Heart left ventricle (tissue), 13 donors: ENCODE measurements at regions not wholly inside any gene's neighbourhood (a gene's known extent, or its start where the extent isn't known, plus 50 kb on each side); places are given as distances from the start of the nearest gene placed in this dataset.

Experiments used
- POLR2A ChIP-seq, 2 donors: fragments of 450-650 bp; IDR thresholded peaks; one replicate each; pipeline ENCODE4 v1.6.1; 2017; ENCODE audit warnings: antibody characterized with exemption in 2 of 2, mild to moderate bottlenecking in 2 of 2, moderate library complexity in 2 of 2
- TF ChIP-seq, protein P1 (sequence below), 12 donors: fragments of 200-600 bp; sonication (generic) in 4 of 12; IDR thresholded peaks; one replicate each; pipeline versions ENCODE4 v1.5.0 to v1.8.0; 2018 to 2022; ENCODE audit warnings: antibody characterized with exemption in 12 of 12, mild to moderate bottlenecking in 5 of 12
- donor health status: ischemic (EF 13 %, LVEDD 7.1; RV severe dilation, severe dysfunction).
- donor health status: DM: no; HTN: yes; CAD: no.
- donor health status: DM: no; HTN: no; CAD: no.
- donor health status: ischemic (EF 25% LVEDD 6.9; RV normal size, moderate dysfunction).
- donor health status: ischemic (EF 25% LVEDD 5.7; RV mildly dilated, moderate dysfunction).
- donor health status: ischemic (EF 35%, LVEDD 5.7; RV mildly dilated, moderate dysfunction).
- donor health status: nonischemic (EF 11% LVEDD 7.7; RV severe dilation, severe dysfunction).
- donor health status: DM: yes; HTN: yes; CAD: no.
- donor health status: PGD.
- donor health status: ischemic (EF 29% LVEDD 5.4; RV normal size, mild dysfunction).
- donor health status: nonischemic (EF 23%, LVEDD 6.1; RV moderate dilation, normal function).

DNA sequence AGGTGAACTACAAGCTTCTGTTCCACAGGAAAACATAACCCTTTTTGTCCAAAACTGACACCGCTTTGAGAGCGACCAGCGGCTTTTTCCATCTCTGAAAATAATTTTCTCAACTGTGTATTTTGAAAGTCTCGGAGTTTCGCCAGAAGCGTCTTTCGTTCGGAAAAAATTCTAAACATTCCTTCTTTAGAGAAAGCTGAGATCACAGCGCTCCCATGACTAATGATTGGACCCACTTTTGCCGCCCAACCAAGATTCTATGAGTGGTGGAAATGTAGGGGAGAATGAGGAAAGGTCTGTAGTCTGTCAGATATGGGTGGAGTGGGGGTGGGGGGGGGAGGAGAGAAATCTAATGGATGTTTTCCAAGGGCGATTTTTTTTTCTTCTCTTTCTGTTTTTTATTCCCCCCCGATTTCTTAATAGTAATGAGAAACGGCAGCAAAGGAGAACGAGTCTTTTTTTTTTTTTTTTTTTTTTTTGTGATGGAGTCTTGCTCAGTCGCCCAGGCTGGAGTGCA, 189.3 kb downstream of the TRIM27 start:
- TF ChIP-seq POLR2A (IDR thresholded peaks at IDR 0.05), result no peak
- TF ChIP-seq, protein P1, sequence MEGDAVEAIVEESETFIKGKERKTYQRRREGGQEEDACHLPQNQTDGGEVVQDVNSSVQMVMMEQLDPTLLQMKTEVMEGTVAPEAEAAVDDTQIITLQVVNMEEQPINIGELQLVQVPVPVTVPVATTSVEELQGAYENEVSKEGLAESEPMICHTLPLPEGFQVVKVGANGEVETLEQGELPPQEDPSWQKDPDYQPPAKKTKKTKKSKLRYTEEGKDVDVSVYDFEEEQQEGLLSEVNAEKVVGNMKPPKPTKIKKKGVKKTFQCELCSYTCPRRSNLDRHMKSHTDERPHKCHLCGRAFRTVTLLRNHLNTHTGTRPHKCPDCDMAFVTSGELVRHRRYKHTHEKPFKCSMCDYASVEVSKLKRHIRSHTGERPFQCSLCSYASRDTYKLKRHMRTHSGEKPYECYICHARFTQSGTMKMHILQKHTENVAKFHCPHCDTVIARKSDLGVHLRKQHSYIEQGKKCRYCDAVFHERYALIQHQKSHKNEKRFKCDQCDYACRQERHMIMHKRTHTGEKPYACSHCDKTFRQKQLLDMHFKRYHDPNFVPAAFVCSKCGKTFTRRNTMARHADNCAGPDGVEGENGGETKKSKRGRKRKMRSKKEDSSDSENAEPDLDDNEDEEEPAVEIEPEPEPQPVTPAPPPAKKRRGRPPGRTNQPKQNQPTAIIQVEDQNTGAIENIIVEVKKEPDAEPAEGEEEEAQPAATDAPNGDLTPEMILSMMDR (IDR thresholded peaks at IDR 0.05), result no peak
